Activated T-cell treated with anti-CD3 and anti-CD28 coated beads for 4 hours (primary cell): ENCODE measurements at regions not wholly inside any gene's neighbourhood (a gene's known extent, or its start where the extent isn't known, plus 50 kb on each side); places are given as distances from the start of the nearest gene placed in this dataset.
"Not testable (repeated sequence)": the region's sequence is repeated elsewhere in the genome, so short reads cannot be mapped to it uniquely, and the experiment has no call there.

Experiments
- DNase-seq: peaks from one replicate; pipeline ENCODE4 v3.0.0-alpha.2; 2020

DNA sequence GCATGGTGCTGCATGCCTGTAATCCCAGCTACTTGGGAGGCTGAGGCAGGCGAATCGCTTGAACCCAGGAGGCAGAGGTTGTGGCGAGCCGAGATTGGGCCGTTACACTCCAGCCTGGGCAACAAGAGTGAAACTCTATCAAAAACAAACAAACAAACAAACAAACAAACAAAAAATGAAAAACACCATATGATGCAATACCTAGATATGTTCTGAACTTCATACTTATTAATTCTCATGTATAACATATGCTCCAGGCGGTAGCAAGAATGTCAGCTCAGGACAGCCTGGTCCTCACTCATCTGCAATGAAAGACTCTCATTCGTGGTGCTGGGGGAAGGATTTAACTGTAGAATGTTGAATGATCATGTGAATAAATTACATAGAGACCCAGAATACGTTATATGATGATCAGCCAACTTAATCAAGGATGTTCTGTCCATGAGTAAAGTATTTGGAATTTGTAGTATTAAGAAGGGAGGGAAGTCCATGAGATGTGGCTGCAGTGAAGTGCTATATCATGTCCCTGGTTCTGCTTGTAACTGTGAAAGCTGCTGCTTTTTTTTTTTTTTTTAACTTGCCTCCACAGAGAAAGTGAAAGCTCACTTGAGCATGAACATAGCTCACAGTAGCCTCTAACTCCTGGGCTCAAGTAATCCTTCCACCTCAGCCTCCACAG lies 206.8 kb downstream of the UQCRFS1 start:
- no peak for DNase-seq

DNA sequence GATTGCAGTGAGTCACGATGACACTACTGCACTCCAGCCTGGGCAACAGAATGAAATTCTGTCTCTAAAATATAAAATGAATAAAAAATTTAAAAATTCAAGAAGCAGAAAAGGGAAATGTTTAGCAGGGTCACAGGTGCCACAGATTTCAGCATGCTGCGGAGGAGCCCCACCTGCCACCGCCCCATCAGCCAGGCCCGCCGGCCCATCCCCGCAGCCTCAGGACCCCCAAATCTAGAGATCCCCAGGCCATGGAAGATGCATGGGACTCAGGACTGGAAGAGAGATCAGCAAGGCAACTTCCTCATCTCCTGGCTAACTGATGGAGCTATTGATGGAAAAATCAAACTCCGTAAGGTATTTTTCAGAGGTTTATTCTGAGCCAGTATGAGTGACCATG lies 208.2 kb downstream of the UQCRFS1 start:
- DNase-seq = no peak

DNA sequence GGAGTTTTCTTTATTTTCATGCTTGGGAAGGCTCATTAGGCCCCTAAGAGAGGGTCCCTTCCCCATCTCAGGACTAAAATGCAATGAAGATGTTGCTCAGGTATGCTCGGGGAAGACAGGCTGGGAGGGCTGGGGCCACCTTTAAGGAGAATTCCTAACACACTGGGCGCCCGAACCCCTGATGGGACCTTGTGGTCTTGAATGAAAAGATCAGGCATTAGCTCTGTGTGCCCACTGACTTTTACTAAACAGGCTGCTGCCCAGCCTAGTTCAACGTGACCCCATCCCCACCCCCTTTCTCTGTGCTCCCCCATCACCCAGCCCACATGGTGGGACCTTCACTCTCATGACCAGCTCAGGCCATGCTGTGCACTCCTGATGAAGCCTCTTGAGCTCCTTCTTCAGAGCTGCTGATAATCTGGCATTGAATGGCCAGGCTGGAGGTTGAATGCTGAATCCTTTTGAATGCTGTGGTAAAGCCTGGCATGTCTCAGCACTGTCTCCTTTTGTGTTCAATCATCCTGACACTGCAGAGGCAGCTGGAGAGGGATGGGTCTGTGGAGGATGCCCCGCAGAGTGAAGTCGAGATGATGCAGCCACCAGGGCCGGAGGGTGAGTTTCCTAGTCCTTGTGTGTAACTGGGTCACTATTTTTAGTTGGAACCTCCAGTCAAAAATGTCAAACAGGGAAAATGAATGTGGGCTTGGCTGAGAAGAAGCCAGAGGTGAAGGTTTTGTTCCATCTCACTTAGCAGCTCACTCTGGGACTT lies 209.1 kb downstream of the UQCRFS1 start:
- no peak for DNase-seq

DNA sequence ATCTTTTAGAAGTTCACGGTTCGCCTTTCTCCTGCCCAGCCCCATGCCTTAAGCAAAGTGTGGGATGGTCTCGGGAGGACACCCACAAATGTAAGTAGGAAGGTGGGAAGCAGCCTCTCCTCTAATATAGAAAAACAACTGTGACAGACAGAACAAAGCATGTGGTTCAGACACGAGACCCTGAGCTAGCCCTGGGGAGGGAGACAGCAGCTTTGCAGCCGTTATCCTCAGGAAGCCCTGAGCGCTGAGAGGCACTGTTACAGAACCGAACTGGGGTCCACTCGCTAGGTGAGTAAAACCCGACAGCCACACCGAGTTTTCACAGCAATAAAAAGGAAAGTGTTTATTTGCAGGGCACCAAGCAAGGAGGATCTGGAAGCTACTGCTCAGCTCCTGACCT lies 210.6 kb downstream of the UQCRFS1 start:
- DNase-seq = no peak

DNA sequence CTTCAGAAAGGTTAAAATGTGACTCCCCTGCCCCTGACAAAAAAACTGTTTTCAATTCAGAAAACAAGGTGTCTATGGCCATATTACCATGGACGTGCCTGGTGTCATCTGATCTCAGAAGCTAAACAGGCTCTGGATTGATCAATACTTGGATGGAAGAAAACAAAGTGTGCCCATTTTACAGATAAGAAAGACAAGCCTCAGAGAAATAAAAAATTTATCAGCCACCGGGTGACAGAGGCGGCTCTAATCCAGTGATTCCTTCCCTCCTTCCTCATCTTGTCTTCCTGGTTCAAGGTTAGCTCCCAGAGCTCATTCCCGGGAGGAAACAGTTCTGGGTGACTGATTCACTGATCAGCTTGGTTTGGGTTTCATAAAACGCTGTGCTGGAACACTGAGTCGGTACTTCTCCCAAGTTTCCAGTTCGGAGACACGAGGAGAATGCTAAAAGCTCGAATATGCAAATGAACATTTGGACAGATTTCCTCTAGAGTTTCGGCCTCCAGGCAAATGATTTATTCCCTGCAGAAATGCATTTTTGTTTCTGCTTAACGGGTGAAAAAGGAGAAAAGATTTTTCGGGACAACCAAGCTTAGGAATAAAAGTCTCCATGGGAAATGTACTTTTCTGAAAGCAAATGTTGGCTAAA lies 211.2 kb downstream of the UQCRFS1 start:
- no peak for DNase-seq

DNA sequence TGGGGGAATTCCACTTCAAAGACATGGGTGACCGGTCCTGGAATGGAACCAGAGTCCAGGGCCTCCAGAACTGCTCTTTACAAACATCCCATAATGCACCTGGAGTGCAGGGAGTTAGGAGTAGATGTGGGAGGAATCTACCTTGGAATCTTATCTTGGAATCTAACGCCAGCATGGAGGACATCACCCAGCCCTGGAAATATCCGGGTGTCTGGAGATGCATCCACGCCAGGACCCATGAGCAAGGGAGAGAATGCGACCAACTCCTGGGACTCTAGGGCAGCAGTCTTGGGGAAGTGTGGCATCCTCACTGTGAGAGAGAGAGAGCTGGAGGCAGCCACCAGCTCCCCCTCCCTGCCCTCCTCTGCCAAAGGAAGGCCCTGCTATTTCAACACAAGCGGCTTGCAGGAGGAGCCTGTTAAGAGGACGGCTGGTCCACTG lies 211.8 kb downstream of the UQCRFS1 start:
- DNase-seq = no peak

DNA sequence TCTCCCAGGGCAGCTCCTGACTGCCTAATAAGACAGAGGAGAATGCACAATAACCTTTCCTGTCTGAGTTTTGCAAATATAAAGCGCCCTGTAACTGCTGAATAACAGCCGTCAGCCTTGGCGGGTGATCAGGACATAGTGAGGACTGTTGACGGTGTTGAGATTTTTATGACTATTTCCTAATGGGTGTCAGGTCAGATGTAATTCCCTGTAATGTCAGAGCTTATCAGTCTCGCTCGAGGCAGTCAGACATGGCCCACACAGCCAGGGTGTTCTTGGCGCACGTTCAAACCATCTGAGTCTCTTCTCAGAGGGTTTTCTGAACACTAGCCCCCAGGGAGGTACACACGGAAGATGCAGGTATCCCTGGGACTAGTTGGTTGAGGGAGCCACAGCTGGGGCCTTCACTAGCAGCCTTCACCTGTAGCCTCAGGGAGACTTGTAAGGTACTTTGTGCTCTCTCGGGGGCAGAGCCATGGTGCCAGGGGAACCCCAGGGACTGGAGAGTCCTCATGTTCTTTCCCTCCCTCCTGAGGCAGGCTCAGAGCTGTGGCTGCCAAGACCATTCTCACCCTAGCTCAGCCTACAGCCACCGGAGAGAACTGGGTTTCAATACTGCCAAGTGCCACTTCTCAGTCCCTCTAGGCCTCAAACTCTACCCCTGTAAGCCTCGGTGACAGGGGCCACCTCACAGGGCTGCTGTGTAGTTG lies 213.1 kb downstream of the UQCRFS1 start:
- no peak for DNase-seq

DNA sequence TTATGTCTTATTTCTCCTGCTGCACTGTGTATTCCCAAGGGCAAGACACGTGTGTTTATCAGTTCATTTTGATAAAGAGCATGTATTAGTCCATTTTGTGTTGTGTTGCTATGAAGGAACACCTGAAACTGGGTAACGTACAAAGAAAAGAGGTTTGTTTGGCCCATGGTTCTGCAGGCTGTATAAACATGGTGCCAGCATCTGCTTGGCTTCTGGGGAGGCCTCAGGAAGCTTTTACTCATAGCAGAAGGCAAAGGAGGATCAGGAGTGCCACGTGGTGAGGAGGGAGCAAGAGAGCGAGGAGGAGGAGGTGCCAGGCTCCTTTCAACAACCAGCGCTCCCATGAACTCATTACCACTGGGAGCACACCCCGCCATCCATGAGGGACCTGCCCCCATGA lies 214.0 kb downstream of the UQCRFS1 start:
- no peak for DNase-seq

DNA sequence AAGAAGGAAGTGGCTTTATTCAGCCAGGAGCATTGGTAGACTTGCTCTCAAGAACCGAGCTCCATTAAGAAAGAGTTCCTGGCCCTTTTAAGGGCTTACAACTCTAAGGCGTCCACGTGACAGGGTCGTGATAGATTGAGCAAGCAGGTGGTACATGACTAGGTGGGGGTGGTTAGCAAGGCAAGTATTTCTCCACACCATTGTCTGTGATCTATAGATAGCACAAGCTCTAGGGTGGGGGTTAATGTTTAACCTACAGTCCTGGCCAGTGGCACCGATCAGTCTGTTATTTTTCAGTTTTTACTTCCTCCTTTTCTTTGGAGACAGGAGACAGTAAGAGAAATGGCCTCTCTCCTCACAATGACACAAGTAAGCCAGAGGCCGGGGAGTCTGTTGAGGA lies 215.1 kb downstream of the UQCRFS1 start:
- not testable (repeated sequence) for DNase-seq

DNA sequence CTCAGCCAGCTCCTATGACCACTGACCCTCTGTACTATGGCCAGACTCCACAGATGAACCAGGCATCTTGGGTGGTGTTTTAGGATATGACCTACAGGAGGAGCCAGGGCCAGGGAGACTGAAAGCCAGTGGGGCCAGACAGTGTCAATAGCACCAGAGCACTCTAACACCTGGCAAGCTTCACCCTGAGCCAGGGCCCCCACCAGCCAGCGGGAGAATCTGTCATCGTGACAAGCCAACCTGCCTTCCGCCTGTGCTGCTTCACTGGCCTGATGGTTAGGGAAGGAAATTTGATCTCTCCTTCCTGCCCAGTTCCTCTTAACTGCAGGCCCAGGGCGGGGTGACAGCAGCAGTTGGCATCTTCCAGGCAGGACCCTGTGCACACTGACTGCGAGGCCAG lies 222.4 kb downstream of the UQCRFS1 start:
- no peak for DNase-seq

DNA sequence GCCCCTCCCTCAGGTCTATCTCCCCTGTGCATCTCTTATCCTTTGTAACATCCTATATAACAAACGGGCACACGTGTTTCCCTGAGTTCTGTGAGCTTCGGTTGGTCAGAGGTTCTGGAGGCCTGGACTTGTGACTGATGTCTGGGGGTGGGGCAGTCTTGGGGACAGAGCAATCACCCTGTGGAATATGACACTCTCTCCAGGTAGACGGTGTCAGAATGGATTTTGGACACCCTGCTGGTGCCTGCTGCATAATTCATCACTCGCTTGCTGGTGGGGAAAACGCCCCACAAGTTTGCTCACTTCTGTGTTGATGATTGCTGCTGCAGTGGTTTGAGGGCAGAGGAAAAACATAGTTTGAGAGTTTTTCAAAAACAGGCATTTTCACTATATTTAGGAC lies 223.2 kb downstream of the UQCRFS1 start:
- no peak for DNase-seq

DNA sequence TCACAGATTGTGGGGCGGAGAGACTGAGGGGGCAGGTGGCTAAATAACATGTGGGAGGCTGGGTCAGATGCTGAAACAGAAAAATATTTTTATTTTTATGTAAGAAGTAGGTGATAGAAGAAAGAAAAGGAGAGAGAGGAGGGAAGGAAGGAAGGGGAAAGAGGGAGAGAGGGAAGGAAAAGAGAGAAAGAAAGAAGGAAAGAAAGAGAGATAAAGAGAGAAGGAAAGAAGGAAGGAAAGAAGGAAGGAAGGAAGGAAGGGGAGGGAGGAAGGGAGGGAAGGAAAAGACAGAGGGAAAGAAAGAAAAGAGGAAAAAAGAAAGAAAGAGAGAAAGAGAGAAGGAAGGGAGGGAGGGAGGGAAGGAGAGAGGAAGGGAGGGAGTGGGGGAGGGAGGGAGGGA lies 224.9 kb downstream of the UQCRFS1 start:
- DNase-seq = no peak

DNA sequence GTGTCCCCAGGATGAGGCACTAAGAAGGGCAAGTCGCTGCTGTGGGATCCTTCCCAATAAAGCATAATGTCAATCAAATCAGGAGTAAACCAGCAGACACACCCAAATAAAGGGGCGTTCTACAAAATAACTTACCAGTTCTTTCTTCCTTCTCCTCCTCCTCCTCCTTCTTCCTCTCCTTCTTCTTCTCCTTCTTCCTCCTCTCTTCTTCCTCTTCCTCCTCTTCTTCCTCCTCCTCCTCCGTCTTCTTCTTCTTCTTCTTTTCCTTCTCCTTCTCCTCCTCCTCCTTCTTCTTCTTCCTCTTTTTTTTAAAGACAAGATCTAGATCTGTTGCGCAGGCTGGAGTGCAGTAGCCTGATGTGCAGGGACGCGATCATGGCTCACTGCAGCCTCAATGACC lies 225.8 kb downstream of the UQCRFS1 start:
- no peak for DNase-seq

DNA sequence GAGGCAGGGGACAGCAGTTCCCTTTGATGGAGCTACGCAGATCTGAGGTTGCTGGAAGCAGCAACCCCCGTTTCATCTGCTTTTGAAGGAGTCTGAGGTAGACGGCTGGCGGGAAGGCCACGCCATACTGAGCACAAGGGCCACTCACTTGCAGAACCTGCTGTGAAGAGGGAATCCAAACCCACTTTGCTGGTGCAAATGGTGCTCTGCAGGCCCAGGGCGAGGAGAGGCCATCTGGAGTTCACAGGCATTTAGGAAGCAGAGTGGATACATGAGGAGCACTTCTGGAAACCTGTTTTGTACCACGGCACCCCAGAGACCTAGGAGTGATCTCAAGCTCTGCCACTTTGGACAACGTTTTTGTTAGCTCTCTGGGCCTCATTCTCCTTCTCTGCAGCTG lies 227.8 kb downstream of the UQCRFS1 start:
- no peak for DNase-seq

DNA sequence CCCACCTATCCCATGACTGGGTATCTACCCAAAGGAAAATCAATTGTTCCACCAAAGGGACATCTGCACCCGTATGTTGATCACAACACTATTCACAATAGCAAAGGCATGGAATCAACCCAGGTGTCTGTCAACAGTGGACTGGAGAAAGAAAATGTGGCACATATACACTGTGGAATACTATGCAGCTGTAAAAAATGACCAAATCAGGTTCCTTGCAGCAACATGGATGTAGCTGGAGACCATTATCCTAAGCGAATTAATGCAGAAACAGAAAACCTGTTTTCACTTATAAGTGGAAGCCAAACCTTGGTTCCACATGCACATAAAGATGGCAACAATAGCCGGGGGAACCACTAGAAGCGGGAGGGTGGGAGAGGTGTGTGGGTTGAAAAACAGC lies 228.6 kb downstream of the UQCRFS1 start:
- no peak for DNase-seq

DNA sequence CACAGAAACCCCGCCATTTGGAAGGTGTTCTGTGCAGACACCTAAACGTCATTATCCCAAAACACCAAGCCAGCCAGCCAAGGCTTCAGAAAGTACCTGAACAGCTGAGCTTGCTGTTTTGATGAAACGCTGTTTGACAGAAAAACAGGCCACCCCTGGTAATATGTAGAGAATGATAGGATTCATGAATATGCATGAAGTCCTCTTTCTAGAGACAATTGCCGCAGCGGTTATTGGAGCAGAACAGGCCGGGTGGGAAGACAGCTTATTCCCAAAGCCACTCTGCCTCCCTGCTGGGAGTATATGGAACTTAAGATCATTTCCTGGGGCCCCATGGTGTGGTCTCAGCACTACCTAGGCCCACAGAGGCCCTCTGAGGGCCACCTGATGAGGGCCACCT lies 229.5 kb downstream of the UQCRFS1 start:
- DNase-seq = no peak

DNA sequence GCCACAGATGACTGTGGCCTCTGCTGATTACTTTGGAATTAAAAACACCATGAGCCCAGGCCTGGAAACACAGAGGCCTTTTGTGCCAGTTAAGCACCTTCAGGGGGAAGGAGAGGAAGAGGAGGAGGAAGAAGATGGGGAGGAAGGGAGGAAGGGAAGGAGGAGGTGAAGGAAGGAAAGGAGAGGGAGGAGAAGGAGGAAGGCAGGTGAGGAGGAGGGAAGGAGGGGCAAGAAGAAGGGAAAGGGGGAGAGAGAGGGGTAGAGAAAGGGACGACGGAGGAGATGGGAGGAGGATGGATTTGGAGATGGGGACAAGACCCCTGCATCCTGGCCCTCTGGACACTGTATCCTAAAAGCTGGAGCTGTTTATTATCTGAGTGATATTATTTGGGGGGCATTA lies 231.0 kb downstream of the UQCRFS1 start:
- no peak for DNase-seq

DNA sequence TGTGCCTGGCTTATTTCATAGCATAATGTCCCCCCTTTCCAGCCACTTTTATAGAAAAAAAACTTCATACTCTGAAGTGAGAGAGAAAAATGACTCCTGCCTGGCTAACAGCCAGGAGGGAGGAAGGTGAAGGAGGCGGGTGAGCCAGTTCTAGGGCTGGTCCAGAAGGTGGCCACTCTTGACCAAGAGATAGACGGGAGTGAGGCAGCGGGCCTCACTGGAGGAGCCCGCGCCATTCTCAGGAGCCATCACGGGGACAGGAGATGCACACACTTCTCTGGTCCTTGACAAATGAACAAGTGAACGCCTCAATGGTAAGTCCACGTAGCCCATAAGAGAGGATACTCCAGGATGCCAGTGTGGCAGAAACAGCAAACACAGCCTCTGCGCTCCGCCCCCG lies 231.4 kb downstream of the UQCRFS1 start:
- DNase-seq = no peak

DNA sequence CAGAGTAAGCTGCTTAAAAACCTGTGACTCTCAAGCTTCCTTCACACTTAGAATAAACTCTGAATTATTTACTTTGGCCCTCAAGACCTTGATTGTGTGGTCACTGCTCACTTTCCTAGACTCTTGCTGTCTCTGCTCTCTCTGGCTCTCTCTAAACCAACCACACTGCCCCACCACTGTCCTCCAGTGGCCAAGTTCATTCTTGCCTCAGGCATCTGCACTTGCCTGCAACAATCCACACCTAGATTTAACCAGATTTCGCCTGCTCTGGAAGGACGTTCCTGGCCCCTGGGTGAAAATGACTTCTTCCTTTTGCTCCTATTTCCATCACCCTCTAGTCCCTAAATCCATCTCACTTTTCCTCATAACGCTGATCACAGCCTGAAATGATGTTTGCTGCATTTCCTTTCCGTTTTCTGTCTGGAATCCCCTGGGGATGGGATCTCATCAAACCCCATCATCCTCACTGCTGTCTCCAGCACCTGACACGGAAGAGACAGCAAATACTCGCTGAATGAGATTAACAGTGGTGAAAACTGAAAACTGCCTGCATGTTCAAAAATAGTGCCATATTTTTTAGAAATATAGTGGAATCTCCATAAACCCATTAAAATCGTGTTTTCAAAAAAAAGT lies 232.6 kb downstream of the UQCRFS1 start:
- no peak for DNase-seq

DNA sequence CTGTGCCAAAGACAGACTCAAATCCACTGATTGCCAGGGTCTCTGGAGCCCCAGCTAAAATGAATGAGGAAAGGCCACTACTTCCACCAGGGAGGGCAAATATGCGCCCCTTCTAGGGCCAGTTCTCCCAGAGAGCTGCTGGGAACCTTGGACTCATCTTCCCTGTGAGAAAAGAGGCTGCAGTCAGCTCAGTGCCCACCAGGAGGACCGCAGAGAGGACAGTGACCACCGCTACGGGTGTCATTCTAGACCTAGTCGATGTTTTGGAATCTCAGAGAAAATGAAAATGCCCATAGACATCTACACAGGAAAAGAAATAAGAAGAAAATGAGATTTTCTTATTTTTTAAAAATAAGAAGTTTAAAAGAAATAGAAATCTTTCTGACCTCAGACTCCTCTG lies 235.1 kb downstream of the UQCRFS1 start:
- DNase-seq = no peak

DNA sequence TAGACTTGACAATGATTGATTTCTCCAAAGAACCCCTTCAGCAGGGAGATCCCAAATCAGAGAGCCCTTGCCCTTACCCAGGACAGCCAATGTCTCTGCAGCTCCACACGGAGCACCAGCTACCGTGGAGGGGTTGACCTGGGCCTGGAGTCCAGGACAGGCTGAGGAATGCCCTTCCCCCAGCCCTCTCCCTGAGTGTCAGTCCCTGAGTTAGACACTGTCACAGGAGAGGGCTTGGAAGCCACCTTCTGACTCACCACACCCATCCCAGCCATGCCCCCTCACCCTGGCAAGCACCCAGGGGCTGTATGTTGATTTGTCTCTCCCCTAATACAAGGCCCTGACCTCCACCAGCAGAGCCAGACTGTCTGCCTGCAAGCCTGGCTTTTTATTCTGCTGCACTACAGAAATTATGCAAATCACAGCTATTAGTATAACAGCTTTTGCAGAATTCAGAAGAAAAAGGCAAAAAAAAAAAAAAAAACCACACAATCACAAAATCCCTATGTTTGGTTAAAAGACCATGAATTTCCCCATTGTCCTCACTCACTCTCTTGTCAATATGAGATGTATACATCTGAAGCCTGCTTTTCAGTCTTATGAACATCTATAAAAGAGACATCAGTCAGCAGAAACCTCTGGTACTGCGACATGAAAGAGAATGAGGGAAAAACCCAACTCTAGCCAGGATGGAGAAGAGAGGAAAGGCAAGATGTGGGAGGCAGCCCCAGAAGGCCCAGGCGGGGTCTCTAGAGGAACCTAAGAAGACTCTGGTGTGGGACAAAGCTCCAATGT lies 240.7 kb downstream of the UQCRFS1 start:
- DNase-seq = no peak

DNA sequence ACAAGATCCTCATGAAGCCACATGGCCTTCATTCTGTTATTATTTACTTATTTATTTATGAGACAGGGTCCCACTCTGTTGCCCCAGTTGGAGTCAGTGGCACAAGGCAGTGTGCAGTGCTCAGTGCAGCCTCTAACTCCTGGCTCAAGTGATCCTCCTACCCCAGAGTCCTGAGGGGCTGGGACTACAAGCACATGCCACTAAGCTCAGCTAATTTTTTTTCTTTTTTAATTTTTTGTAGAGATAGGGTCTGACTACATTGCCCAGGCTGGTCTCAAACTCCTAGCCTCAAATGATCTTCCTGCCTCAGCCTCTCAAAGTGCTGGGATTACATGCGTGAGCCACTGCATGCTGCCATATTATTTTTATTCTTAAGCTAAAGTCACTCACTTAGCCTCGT lies 241.4 kb downstream of the UQCRFS1 start:
- DNase-seq = no peak
